Muscle of back (tissue), 3 donors: ENCODE measurements at regions not wholly inside any gene's neighbourhood (a gene's known extent, or its start where the extent isn't known, plus 50 kb on each side); places are given as distances from the start of the nearest gene placed in this dataset.

Experiments used
- DNase-seq, 3 donors: peaks; one replicate each; pipeline versions ENCODE4 v3.0.0 to v3.0.0-alpha.2; 2013

DNA sequence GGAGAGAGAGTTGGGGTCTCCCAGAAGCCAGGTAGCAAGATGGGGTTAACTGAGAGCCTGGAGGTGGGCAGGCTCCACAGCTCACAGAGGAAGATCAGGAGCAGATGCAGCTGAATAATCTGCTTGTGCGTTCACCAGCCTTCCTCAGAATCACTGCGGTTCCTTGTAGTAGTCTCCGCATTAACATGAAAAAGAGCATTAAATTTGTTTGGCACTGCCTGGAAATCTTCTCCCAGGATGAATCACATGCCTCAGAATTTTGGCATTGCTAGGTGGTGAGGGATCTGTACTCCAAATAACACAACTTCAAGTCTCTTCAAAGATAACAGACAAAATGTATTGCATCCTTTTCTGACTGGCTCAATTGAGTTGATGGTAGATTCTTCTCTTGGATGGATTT is 700.6 kb upstream of the ARRDC4 start:
- no peak for DNase-seq

DNA sequence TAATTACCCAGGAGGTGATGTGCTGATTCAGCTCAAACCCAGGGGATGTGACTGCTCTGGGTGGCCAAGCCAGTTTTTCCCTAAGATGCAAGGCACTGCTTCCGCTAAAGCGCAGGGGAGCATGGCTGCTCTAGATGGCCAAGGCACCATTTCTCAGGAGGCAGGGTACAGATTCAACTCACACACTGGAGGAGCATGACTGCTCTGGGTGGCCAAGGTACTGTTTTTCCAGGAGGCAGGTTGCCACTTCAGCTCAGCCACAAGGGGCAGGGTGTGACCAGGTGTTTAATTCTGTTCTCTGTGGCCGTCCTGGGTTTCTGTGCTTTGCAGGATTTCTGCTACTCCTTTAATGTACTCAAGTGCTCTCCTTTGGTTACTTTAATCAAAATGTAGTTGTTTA is 659.3 kb upstream of the ARRDC4 start:
- DNase-seq: no peak

DNA sequence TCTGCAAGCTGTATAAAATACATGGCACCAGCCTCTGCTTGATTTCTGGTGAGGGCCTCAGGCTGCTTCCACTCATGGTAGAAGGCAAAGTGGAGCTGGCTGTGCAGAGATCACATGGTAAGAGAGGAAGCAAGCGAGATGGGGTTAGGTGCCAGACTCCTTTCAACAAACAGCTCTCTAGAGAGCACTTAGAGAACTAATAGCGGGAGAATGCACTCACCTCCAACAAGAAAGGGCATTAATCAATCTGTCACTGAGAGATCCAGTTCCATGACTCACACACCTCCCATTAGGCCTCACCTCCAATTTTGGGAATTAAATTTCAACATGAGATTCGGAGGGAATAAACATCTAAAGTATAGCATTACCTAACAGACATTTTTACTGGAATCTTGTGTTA is 644.1 kb upstream of the ARRDC4 start:
- no peak for DNase-seq

- no peak for DNase-seq
Measured at GRCh38 chr15:97317163-97317562, 643.3 kb upstream of the ARRDC4 start.

GRCh38 chr15:97319291-97319690 is 641.2 kb upstream of the ARRDC4 start:
- no peak for DNase-seq

DNA sequence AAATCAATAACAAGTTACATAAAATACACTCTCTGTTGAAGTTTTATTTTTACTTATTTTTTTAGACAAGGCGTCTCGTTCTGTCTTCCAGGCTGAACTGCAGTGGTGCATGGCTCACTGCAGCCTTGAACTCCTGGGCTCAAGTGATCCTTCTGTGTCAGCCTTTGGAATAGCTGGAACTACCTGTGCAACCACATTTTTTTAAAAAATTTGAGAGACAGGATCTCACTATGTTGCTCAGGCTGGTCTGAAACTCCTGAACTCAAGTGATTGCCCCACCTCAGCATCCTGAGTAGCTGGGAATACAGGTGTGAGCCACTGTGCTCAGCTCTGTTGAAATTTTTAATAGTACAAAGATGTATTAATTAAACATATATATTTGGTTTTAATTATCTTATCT is 614.3 kb upstream of the ARRDC4 start:
- no peak for DNase-seq

GRCh38 chr15:97350813-97351212 is 609.7 kb upstream of the ARRDC4 start:
- no peak for DNase-seq

- DNase-seq: no peak
Measured at GRCh38 chr15:97383516-97383915, 577.0 kb upstream of the ARRDC4 start.

DNA sequence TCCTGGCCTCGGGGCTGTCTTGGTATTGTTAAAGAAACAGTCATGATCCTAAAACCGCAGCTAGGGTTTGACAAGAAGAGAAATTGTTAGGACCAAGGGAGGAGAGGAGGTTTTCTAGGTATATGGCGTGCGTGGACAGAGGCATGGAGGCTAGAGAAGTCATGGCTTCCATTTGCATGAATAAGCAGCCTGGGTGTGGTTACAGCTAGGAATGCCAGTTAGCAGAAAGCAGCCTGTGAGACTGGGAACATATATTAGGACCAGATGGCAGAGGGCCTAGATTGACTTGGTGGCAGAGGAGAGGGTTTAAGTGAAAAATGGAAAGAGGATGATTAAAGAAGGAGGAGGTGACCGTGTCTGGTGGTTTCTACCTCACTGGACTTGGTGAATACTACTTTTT is 573.6 kb upstream of the ARRDC4 start:
- DNase-seq: no peak

GRCh38 chr15:97401195-97401594 is 559.3 kb upstream of the ARRDC4 start:
- no peak for DNase-seq

GRCh38 chr15:97401970-97402369 is 558.5 kb upstream of the ARRDC4 start:
- DNase-seq: no peak

- no peak for DNase-seq
Measured at GRCh38 chr15:97406841-97407240, 553.7 kb upstream of the ARRDC4 start.

DNA sequence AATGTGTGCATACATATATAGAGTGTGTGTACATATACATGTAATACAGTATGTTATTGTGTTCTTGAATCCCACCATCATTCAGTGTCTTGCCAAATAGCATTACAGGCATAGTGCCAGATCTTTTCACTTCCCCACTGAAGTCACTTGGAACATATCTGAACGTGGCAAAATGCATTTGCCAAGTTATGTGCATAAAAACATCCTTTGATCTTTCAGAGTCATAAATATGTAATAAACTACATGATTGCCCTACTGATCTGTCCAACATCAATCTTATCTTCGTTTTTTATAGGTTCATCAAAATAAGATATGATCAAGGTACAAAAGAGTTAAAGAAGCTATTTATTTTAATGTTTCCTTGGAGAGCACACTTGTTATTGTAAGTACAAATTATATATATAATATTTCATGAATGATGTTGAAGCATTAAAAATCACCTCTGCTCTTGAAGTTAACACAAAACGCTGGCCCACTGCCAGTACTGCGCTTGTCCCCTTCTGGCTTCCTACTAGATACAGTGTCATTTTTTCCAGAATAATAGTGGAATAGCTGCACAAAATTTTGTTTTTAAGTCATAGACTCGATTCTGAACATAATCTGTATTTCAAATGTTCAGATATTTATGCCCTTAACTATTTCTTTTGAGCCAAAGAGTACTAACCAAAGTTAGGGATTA is 549.5 kb upstream of the ARRDC4 start:
- peak in 1 of 3 donors; percentile 3 for DNase-seq

- DNase-seq: no peak
Measured at GRCh38 chr15:97420130-97420529, 540.4 kb upstream of the ARRDC4 start.

DNA sequence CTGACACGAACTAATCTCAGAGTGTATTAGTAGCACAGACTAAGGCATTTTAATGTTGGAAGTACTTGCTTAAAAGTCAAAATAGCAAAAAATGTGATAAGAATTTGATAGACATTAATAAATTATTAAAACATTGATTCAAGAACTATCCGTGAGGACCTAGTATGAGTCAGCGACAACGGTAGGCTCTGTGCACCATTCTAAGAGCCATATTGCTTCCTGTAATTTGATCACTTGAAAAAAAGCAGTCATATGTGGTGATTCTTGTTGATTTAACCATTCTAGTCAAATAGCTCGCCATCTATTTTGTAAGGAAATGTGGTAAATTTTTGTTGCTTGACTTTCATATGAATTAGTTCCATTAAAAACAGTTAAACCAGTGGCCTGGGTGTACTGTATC is 534.9 kb upstream of the ARRDC4 start:
- DNase-seq: no peak

GRCh38 chr15:97443101-97443500 is 517.4 kb upstream of the ARRDC4 start:
- no peak for DNase-seq

GRCh38 chr15:97446138-97446537 is 514.4 kb upstream of the ARRDC4 start:
- DNase-seq: no peak

- no peak for DNase-seq
Measured at GRCh38 chr15:97456521-97457202, 503.8 kb upstream of the ARRDC4 start.

DNA sequence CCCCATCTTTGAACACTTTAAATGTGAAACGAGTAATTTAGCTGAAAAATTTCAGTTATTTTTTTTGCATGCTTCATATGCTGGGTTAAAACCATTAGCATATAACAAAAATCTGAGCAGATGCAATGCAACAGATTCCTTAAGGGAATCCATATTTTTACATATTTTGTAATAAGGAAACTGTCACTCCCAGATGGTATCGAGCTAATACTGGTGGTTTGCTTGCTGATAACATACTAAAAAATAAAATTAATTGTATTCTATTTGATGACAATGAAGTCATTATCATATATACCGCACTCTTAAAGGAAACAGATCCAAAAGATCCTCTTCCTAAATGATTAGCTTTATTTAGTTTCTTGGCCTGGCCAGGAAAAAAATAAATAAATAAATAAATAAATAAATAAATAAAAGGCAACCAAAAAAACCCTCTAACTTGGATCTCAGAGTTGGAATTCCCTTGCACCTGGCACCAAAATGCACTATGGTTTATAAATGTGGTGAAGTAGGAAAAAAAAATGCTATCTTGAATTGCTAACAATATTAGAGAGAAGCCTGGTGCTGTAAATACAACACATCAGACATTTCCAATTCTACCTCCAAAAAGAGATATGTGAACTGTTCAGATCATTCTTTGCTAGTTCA is 503.2 kb upstream of the ARRDC4 start:
- no peak for DNase-seq

- DNase-seq: peak in 1 of 3 donors; percentile 7
Measured at GRCh38 chr15:97459771-97460170, 500.7 kb upstream of the ARRDC4 start.

DNA sequence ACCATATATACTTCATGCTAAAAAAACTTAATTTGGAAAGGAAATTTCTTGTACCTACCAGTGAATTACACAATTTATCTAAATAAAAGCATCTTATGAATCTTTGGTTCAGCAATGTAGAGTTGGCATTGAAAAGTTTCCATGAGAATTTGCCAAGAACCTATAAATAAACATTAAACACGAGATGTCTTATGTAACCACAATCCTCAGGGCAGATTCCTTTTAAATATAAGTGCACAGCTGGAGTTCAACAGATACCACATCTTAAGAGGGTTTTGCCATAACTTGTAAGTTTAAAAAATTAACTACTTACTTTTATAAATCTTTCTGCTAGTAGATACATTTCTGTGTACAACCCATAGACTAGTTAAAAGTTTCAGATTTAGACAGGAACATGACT is 499.3 kb upstream of the ARRDC4 start:
- DNase-seq: peak in 1 of 3 donors; percentile 9

GRCh38 chr15:97463696-97464095 is 496.8 kb upstream of the ARRDC4 start:
- DNase-seq: no peak

- DNase-seq: no peak
Measured at GRCh38 chr15:97470417-97470816, 490.1 kb upstream of the ARRDC4 start.
